HepG2 (cell line): ENCODE measurements at regions not wholly inside any gene's neighbourhood (a gene's known extent, or its start where the extent isn't known, plus 50 kb on each side); places are given as distances from the start of the nearest gene placed in this dataset.

Experiments
- ATAC-seq: fragments of 200-7000 bp; cut with Tn5 transposase; 3 replicates; pipeline ENCODE4 v1.9.1; 2020; ENCODE audit warnings: mild to moderate bottlenecking, moderate library complexity
- BruUV-seq: library from RNA; stranded (reverse); fragments of 400-500 nt; replicated peaks from 2 replicates; lab custom pipeline; 2021; lab: Mats Ljungman, UMichigan
- CTCF ChIA-PET: fragments of 300-600 bp; formaldehyde crosslinking; extraction: SDS; loops from one replicate; lab custom pipeline; 2021; ENCODE audit warnings: low total read pairs, inconsistent platforms, low intra/inter-chr PET ratio; lab: Yijun Ruan, JAX
- POLR2A ChIA-PET: fragments of 350-600 bp; sonication (Branson Sonifier 250); formaldehyde crosslinking; loops from one replicate; lab custom pipeline; 2020; ENCODE audit warnings: antibody characterized with exemption, inconsistent platforms; lab: Yijun Ruan, JAX
- DNase-seq: peaks from one replicate; pipeline ENCODE4 v3.0.0-alpha.2; 2015; ENCODE audit warnings: low spot score
- FAIRE-seq: peaks from 3 replicates; lab custom pipeline; 2011; peaks lifted over from hg19 to GRCh38; lab: Jason Lieb, UNC
- H2AFZ ChIP-seq: one replicate; pipeline ENCODE4 v1.6.1; 2011; ENCODE audit warnings: low read length, inconsistent platforms
- H3K27ac ChIP-seq: fragments of 300-600 bp; 3 replicates; pipeline ENCODE4 v1.8.0; 2011; ENCODE audit warnings: mixed run types, mild to moderate bottlenecking, mixed read lengths, low read length, inconsistent platforms; ENCODE audit not compliant: insufficient read depth; ENCODE audit errors: extremely low read length
- H3K27me3 ChIP-seq, 2 experiments: fragments of 200-600 bp in 1 of 2; 2 replicates in 1 of 2; 3 replicates in 1 of 2; pipeline versions ENCODE4 v1.6.0 to v1.8.0; 2011; ENCODE audit warnings: low read length in 2 of 2, mild to moderate bottlenecking in 2 of 2, moderate library complexity in 2 of 2, inconsistent platforms in 1 of 2; ENCODE audit not compliant: insufficient read depth in 2 of 2, control insufficient read depth in 1 of 2
- H3K36me3 ChIP-seq, 2 experiments: fragments of 200-600 bp in 1 of 2; replicated peaks in 1 of 2; 2 replicates in 1 of 2; 3 replicates in 1 of 2; pipeline versions ENCODE4 v1.5.1 to v1.8.0; 2011; ENCODE audit warnings: low read length in 2 of 2, inconsistent platforms in 1 of 2; ENCODE audit not compliant: insufficient read depth in 2 of 2, control insufficient read depth in 1 of 2
- H3K4me1 ChIP-seq: 2 replicates; pipeline ENCODE4 v1.5.1; 2012; ENCODE audit warnings: low read length, inconsistent platforms; ENCODE audit not compliant: insufficient read depth
- H3K4me2 ChIP-seq: 2 replicates; pipeline ENCODE4 v1.6.0; 2011; ENCODE audit warnings: low read depth, low read length, inconsistent platforms
- H3K4me3 ChIP-seq, 3 experiments: fragments of 200-600 bp in 1 of 3; sonication (generic), shearing (Covaris generic) in 1 of 3; replicated peaks in 1 of 3; 2 replicates each; pipeline ENCODE4 v1.5.1; 2011 to 2016; ENCODE audit warnings: low read length in 3 of 3, inconsistent platforms in 2 of 3, low read depth in 2 of 3, mild to moderate bottlenecking in 2 of 3, control low read depth in 1 of 3, mixed read lengths in 1 of 3; ENCODE audit not compliant: insufficient read depth in 1 of 3
- H3K79me2 ChIP-seq: one replicate; pipeline ENCODE4 v1.6.1; 2011; ENCODE audit warnings: low read length, inconsistent platforms; ENCODE audit not compliant: insufficient read depth
- H3K9ac ChIP-seq: 2 replicates; pipeline ENCODE4 v1.6.0; 2011; ENCODE audit warnings: mild to moderate bottlenecking, low read depth, low read length, inconsistent platforms; ENCODE audit not compliant: insufficient read depth
- H3K9me3 ChIP-seq: 2 replicates; pipeline ENCODE4 v1.5.1; 2012; ENCODE audit warnings: mild to moderate bottlenecking, low read length
- H4K20me1 ChIP-seq: 2 replicates; pipeline ENCODE4 v1.6.0; 2011; ENCODE audit warnings: inconsistent platforms, mild to moderate bottlenecking, low read length, moderate library complexity; ENCODE audit not compliant: insufficient read depth
- AHDC1 ChIP-seq: sonication (generic); formaldehyde crosslinking; IDR thresholded peaks from 2 replicates; pipeline ENCODE4 v1.5.1; 2020; ENCODE audit warnings: mild to moderate bottlenecking, missing genetic modification reagents, borderline replicate concordance
- CBX1 ChIP-seq: IDR thresholded peaks from one replicate; pipeline ENCODE4 v1.6.1; 2016; ENCODE audit warnings: antibody characterized with exemption, low read depth
- CHD2 ChIP-seq: IDR thresholded peaks from 2 replicates; pipeline ENCODE4 v1.6.1; 2011; ENCODE audit warnings: low read depth, low read length, improper control_type of control experiment
- DPF2 ChIP-seq: sonication (generic); formaldehyde crosslinking; IDR thresholded peaks from 2 replicates; pipeline ENCODE4 v1.4.0; 2020; ENCODE audit warnings: mild to moderate bottlenecking, low read depth, missing genetic modification reagents, borderline replicate concordance
- GABPB1 ChIP-seq: IDR thresholded peaks from 2 replicates; pipeline ENCODE4 v1.6.1; 2016; ENCODE audit warnings: mild to moderate bottlenecking, missing genetic modification reagents, moderate library complexity, missing compliant biosample characterization
- HES4 ChIP-seq: sonication (generic); formaldehyde crosslinking; IDR thresholded peaks from 2 replicates; pipeline ENCODE4 v1.9.0; 2021; ENCODE audit warnings: mild to moderate bottlenecking, missing genetic modification reagents, borderline replicate concordance
- NCOA1 ChIP-seq: sonication (generic); formaldehyde crosslinking; IDR thresholded peaks from 2 replicates; pipeline ENCODE4 v1.9.0; 2021; ENCODE audit warnings: missing genetic modification reagents
- NR1H2 ChIP-seq: sonication (generic); formaldehyde crosslinking; IDR thresholded peaks from 2 replicates; pipeline ENCODE4 v1.8.1; 2022; ENCODE audit warnings: low read depth, missing genetic modification reagents, borderline replicate concordance
- RCOR2 ChIP-seq: IDR thresholded peaks from 2 replicates; pipeline ENCODE4 v1.6.1; 2016; ENCODE audit warnings: missing biosample characterization, missing genetic modification reagents
- ZBTB46 ChIP-seq: sonication (generic); formaldehyde crosslinking; IDR thresholded peaks from 2 replicates; pipeline ENCODE4 v1.4.0; 2020; ENCODE audit warnings: mild to moderate bottlenecking, missing genetic modification reagents, borderline replicate concordance
- ZFP36L2 ChIP-seq: sonication (generic); formaldehyde crosslinking; IDR thresholded peaks from 2 replicates; pipeline ENCODE4 v1.4.0; 2020; ENCODE audit warnings: missing genetic modification reagents
- ZFP62 ChIP-seq: sonication (generic); formaldehyde crosslinking; IDR thresholded peaks from 2 replicates; pipeline ENCODE4 v1.4.0; 2020; ENCODE audit warnings: missing genetic modification reagents
- ZMAT3 ChIP-seq: sonication (generic); formaldehyde crosslinking; conservative IDR thresholded peaks from 2 replicates; pipeline ENCODE4 v1.7.0; 2021; ENCODE audit warnings: missing genetic modification reagents
- ZNF256 ChIP-seq: sonication (generic); formaldehyde crosslinking; conservative IDR thresholded peaks from 2 replicates; pipeline ENCODE4 v1.4.0; 2020; ENCODE audit warnings: missing genetic modification reagents
- ZNF274 ChIP-seq: sonication (generic); formaldehyde crosslinking; IDR thresholded peaks from 2 replicates; pipeline ENCODE4 v1.5.1; 2020; ENCODE audit warnings: mild to moderate bottlenecking, missing genetic modification reagents
- ZNF670 ChIP-seq: sonication (generic); formaldehyde crosslinking; IDR thresholded peaks from 2 replicates; pipeline ENCODE4 v1.8.0; 2022; ENCODE audit warnings: mild to moderate bottlenecking, missing genetic modification reagents, borderline replicate concordance
- ZNF691 ChIP-seq: sonication (generic); formaldehyde crosslinking; IDR thresholded peaks from 2 replicates; pipeline ENCODE4 v1.4.0; 2020; ENCODE audit warnings: missing genetic modification reagents, low read depth, mild to moderate bottlenecking, borderline replicate concordance
- ZNF883 ChIP-seq: sonication (generic); formaldehyde crosslinking; IDR thresholded peaks from 2 replicates; pipeline ENCODE4 v1.5.1; 2020; ENCODE audit warnings: mild to moderate bottlenecking, missing genetic modification reagents; ENCODE audit errors: not compliant biosample characterization
- WGBS: methylation state at CpG from one replicate; pipeline ENCODE4 v1.1.6; 2017; ENCODE audit warnings: low lambda C conversion rate; 5-methylcytosine and 5-hydroxymethylcytosine counted together
- in situ Hi-C: cut with HindIII; loops from 2 replicates; pipeline ENCODE4 v1.10.0; 2017; ENCODE audit warnings: low pct_unique_long_range_greater_than_20kb; ENCODE audit not compliant: extremely low pct_ligation_motif_present
- intact Hi-C: fragments of 100-400 bp; cut with micrococcal nuclease; formaldehyde crosslinking; loops from one replicate; pipeline ENCODE4 v1.10.0; 2022; ENCODE audit not compliant: unreplicated experiment

- FAIRE-seq (no peak), DNase-seq (no peak), ATAC-seq (no peak)
- ChIA-PET POLR2A (no interaction called here), CTCF (no interaction called here)
- no peak overlapping the region for H3K4me2 ChIP-seq
- intact Hi-C loops = no loop called here
- 0% methylated on average over 1 of the region's 1 CpG for WGBS
- no peak overlapping the region for H3K9ac ChIP-seq
- no peak overlapping the region for H3K27ac ChIP-seq
- H3K4me1 ChIP-seq = peaks cover under 1% of the 10 kb centered on the region
- no peaks in the 10 kb centered on the region for H3K9me3 ChIP-seq
- no peaks in the 10 kb centered on the region for H4K20me1 ChIP-seq
- no peaks in the 10 kb centered on the region for H3K36me3 ChIP-seq
- no peaks in the 10 kb centered on the region for H3K79me2 ChIP-seq
- H3K4me3 ChIP-seq = no peak overlapping the region
- no TSS peak for BruUV-seq
- no peaks in the 10 kb centered on the region for H3K27me3 ChIP-seq
- in situ Hi-C loops = no loop called here
- no peak overlapping the region for H2AFZ ChIP-seq
- TF ChIP-seq ZNF883 (CRISPR knock-in tag) (no peak), CBX1 (no peak), CHD2 (no peak), ZNF274 (CRISPR knock-in tag) (no peak), ZMAT3 (no peak), ZNF256 (CRISPR knock-in tag) (no peak), RCOR2 (CRISPR knock-in tag) (no peak), NR1H2 (CRISPR knock-in tag) (no peak), ZNF670 (CRISPR knock-in tag) (no peak), ZBTB46 (CRISPR knock-in tag) (no peak), ZFP62 (CRISPR knock-in tag) (no peak), DPF2 (CRISPR knock-in tag) (no peak), ZFP36L2 (CRISPR knock-in tag) (no peak), AHDC1 (CRISPR knock-in tag) (no peak), GABPB1 (no peak), ZNF691 (CRISPR knock-in tag) (no peak), NCOA1 (CRISPR knock-in tag) (no peak), HES4 (CRISPR knock-in tag) (no peak)
These were observed 134.1 kb upstream of the SLC10A2 start for GRCh38 chr13:103200118-103200885.
